ENCODE measurements at regions not wholly inside any gene's neighbourhood (a gene's known extent, or its start where the extent isn't known, plus 50 kb on each side); places are given as distances from the start of the nearest gene placed in this dataset.
"Not testable (repeated sequence)": the region's sequence is repeated elsewhere in the genome, so short reads cannot be mapped to it uniquely, and the experiment has no call there.

- DNase-seq (ENCODE audit: low read depth, low spot score): no peak
- CTCF ChIA-PET: no interaction called here
- H3K27ac ChIP-seq (ENCODE audit: low read depth, low read length): no peak overlapping the region
- H3K27me3 ChIP-seq (ENCODE audit: control insufficient read depth, insufficient read depth, low read length): no peaks in the 10 kb centered on the region
- H3K4me3 ChIP-seq (ENCODE audit: low read depth, low read length): no peak overlapping the region
- POLR2A ChIA-PET: no interaction called here
- TF ChIP-seq, protein P1, sequence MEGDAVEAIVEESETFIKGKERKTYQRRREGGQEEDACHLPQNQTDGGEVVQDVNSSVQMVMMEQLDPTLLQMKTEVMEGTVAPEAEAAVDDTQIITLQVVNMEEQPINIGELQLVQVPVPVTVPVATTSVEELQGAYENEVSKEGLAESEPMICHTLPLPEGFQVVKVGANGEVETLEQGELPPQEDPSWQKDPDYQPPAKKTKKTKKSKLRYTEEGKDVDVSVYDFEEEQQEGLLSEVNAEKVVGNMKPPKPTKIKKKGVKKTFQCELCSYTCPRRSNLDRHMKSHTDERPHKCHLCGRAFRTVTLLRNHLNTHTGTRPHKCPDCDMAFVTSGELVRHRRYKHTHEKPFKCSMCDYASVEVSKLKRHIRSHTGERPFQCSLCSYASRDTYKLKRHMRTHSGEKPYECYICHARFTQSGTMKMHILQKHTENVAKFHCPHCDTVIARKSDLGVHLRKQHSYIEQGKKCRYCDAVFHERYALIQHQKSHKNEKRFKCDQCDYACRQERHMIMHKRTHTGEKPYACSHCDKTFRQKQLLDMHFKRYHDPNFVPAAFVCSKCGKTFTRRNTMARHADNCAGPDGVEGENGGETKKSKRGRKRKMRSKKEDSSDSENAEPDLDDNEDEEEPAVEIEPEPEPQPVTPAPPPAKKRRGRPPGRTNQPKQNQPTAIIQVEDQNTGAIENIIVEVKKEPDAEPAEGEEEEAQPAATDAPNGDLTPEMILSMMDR (IDR thresholded peaks at IDR 0.05; ENCODE audit: low read depth, low read length): no peak
- H3K9me3 ChIP-seq (ENCODE audit: control insufficient read depth, insufficient read depth, low read length): no peaks in the 10 kb centered on the region; the same call in 1 of the 2 replicates
Measured at GRCh38 chr9:10867194-10867593, 254.4 kb upstream of the PTPRD start.

DNA sequence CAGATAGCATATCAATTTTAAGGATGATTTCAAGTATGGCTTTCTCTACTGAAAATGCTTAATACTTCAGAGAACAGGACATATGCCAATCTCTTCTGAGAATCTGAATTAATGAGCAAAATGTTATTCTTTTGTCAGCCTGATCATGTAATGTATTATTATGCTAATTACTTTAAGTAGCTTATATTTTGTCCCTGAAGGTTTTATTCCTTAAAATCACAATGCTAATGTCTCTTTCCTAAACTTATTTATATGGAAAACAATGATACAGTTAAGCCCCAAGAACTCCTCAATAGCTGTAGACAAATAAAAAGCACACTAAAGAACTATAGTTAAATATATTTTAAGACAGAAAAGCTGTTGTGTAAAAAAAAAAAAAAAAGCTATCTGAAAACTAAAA lies 256.9 kb upstream of the PTPRD start:
- POLR2A ChIA-PET: no interaction called here
- Histone ChIP-seq H3K27ac (ENCODE audit: low read depth, low read length) (no peak overlapping the region), H3K4me3 (ENCODE audit: low read depth, low read length) (no peak overlapping the region), H3K9me3 (ENCODE audit: control insufficient read depth, insufficient read depth, low read length) (no peaks in the 10 kb centered on the region; the same call in none of the 2 replicates), H3K27me3 (ENCODE audit: control insufficient read depth, insufficient read depth, low read length) (no peaks in the 10 kb centered on the region)
- no peak for DNase-seq (ENCODE audit: low read depth, low spot score)
- TF ChIP-seq, protein P1 (IDR thresholded peaks at IDR 0.05; ENCODE audit: low read depth, low read length): no peak
- CTCF ChIA-PET: interaction anchor here (0.6 kb wide), 1 partner anchor 61 kb away, joined by 4 read pairs; no protein-coding TSS in a partner anchor

- Histone ChIP-seq H3K9me3 (ENCODE audit: control insufficient read depth, insufficient read depth, low read length) (peaks cover 3% of the 10 kb centered on the region), H3K27ac (ENCODE audit: low read depth, low read length) (no peak overlapping the region), H3K4me3 (ENCODE audit: low read depth, low read length) (no peak overlapping the region), H3K27me3 (ENCODE audit: control insufficient read depth, insufficient read depth, low read length) (no peaks in the 10 kb centered on the region)
- no peak for DNase-seq (ENCODE audit: low read depth, low spot score)
- ChIA-PET POLR2A (no interaction called here), CTCF (no interaction called here)
- TF ChIP-seq, protein P1 (IDR thresholded peaks at IDR 0.05; ENCODE audit: low read depth, low read length): no peak
Measured at GRCh38 chr9:10873999-10874398, 261.2 kb upstream of the PTPRD start.

DNA sequence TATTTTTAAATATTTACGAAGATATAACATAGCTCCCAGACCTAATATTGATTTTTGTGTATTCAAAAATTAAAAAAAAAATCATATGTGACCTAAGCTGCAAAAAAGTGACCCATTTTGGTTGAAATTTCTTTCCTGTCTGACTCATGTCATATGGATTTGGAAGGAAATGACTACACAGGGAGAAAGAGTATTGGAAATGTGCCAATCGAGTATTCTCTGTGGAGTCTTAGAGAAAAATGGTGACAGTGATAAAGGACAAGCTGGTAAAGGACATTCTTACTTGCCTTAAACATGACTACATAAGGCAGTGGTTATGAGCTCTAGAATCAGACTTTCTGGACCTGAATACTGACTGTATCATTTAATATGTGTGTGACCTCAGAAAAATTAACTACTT lies 262.9 kb upstream of the PTPRD start:
- CTCF ChIA-PET: no interaction called here
- Histone ChIP-seq H3K9me3 (ENCODE audit: control insufficient read depth, insufficient read depth, low read length) (peaks cover 6% of the 10 kb centered on the region), H3K27ac (ENCODE audit: low read depth, low read length) (no peak overlapping the region), H3K27me3 (ENCODE audit: control insufficient read depth, insufficient read depth, low read length) (no peaks in the 10 kb centered on the region), H3K4me3 (ENCODE audit: low read depth, low read length) (no peak overlapping the region)
- POLR2A ChIA-PET: no interaction called here
- TF ChIP-seq, protein P1 (IDR thresholded peaks at IDR 0.05; ENCODE audit: low read depth, low read length): no peak
- no peak for DNase-seq (ENCODE audit: low read depth, low spot score)

DNA sequence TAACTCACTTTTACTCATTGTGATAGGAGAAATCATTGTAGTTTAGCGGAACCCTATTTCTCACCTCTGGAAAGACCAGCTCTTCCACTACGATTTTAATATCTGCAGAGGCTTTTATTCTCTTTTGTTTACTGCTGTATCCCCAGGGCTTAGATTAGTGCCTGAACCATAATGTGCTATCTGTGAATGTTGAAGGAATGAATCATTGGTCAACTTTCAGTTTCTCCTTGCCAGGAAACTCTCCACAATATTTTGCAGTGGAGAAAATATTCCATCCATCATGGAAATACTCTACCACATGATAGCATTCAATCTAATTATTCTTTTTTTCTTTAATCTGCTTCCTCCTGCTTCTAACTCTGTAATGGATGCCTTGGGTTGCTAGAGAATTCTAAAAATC lies 263.5 kb upstream of the PTPRD start:
- H3K27ac ChIP-seq (ENCODE audit: low read depth, low read length): no peak overlapping the region
- H3K4me3 ChIP-seq (ENCODE audit: low read depth, low read length): no peak overlapping the region
- DNase-seq (ENCODE audit: low read depth, low spot score): no peak
- no peaks in the 10 kb centered on the region for H3K27me3 ChIP-seq (ENCODE audit: control insufficient read depth, insufficient read depth, low read length)
- ChIA-PET POLR2A (no interaction called here), CTCF (no interaction called here)
- peaks cover 6% of the 10 kb centered on the region for H3K9me3 ChIP-seq (ENCODE audit: control insufficient read depth, insufficient read depth, low read length)
- TF ChIP-seq, protein P1 (IDR thresholded peaks at IDR 0.05; ENCODE audit: low read depth, low read length): no peak

DNA sequence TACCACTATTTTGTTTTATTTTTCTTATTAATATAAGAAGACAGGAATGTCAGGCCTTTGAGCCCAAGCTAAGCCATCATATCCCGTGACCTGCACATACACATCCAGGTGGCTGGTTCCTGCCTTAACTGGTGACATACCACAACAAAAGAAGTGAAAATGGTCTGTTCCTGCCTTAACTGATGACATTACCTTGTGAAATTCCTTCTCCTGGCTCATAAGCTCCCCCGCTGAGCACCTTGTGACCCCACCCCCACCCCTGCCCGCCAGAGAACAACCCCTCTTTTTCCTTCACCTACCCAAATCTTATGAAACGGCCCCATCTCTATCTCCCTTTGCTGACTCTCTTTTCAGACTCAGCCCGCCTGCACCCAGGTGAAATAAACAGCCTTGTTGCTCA lies 277.5 kb upstream of the PTPRD start:
- POLR2A ChIA-PET; DNase-seq (ENCODE audit: low read depth, low spot score); H3K27me3 ChIP-seq (ENCODE audit: control insufficient read depth, insufficient read depth, low read length); H3K4me3 ChIP-seq (ENCODE audit: low read depth, low read length); H3K27ac ChIP-seq (ENCODE audit: low read depth, low read length); H3K9me3 ChIP-seq (ENCODE audit: control insufficient read depth, insufficient read depth, low read length); CTCF ChIA-PET: not testable (repeated sequence)
